CD4-positive, alpha-beta memory T cell (primary cell): ENCODE measurements at regions not wholly inside any gene's neighbourhood (a gene's known extent, or its start where the extent isn't known, plus 50 kb on each side); places are given as distances from the start of the nearest gene placed in this dataset.

Source experiments
- CTCF ChIA-PET: fragments of 350-600 bp; sonication (Branson Sonifier 250); formaldehyde crosslinking; loops from one replicate; lab custom pipeline; 2021; ENCODE audit warnings: inconsistent platforms; ENCODE audit not compliant: partially characterized antibody; lab: Charles Lee
- POLR2A ChIA-PET: fragments of 350-600 bp; sonication (Branson Sonifier 250); formaldehyde crosslinking; loops from one replicate; lab custom pipeline; 2021; ENCODE audit not compliant: partially characterized antibody; lab: Charles Lee
- DNase-seq, 5 donors: peaks; one replicate each; pipeline versions ENCODE4 v3.0.0 to v3.0.0-alpha.2; 2020 to 2022; ENCODE audit warnings: mixed read lengths in 1 of 5
- H3K27ac ChIP-seq: one replicate; pipeline ENCODE4 v1.7.0; 2013; ENCODE audit warnings: low read depth, low read length
- H3K27me3 ChIP-seq: 2 replicates; pipeline ENCODE4 v1.7.0; 2013; ENCODE audit warnings: mild to moderate bottlenecking, low read length, moderate library complexity; ENCODE audit not compliant: insufficient read depth
- H3K36me3 ChIP-seq: 2 replicates; pipeline ENCODE4 v1.7.0; 2013; ENCODE audit warnings: mild to moderate bottlenecking, low read length, moderate library complexity; ENCODE audit not compliant: insufficient read depth
- H3K4me1 ChIP-seq: 2 replicates; pipeline ENCODE4 v1.7.0; 2013; ENCODE audit warnings: mild to moderate bottlenecking, low read length, moderate library complexity; ENCODE audit not compliant: insufficient read depth
- H3K4me3 ChIP-seq, 2 donors: one replicate each; pipeline ENCODE4 v1.7.0; 2013; ENCODE audit warnings: low read length in 2 of 2, mild to moderate bottlenecking in 1 of 2
- H3K9me3 ChIP-seq, 2 donors: one replicate each; pipeline ENCODE4 v1.7.0; 2013; ENCODE audit warnings: low read length in 2 of 2, control low read depth in 1 of 2; ENCODE audit not compliant: control insufficient read depth in 1 of 2
- H3K27ac Mint-ChIP-seq, 7 donors: one replicate each; pipeline ENCODE4 v1.8.0; 2020 to 2021; ENCODE audit warnings: mixed read lengths in 7 of 7, mild to moderate bottlenecking in 6 of 7, inconsistent platforms in 3 of 7, moderate library complexity in 3 of 7
- H3K27me3 Mint-ChIP-seq, 2 donors: one replicate each; pipeline ENCODE4 v1.8.0; 2020 to 2021; ENCODE audit warnings: mixed read lengths in 2 of 2
- H3K36me3 Mint-ChIP-seq, 2 donors: one replicate each; pipeline ENCODE4 v1.8.0; 2020 to 2021; ENCODE audit warnings: mixed read lengths in 2 of 2, inconsistent platforms in 1 of 2, mild to moderate bottlenecking in 1 of 2
- H3K4me1 Mint-ChIP-seq, 4 donors: one replicate each; pipeline ENCODE4 v1.8.0; 2020 to 2021; ENCODE audit warnings: mixed read lengths in 4 of 4, mild to moderate bottlenecking in 1 of 4
- H3K4me3 Mint-ChIP-seq, 8 donors: one replicate each; pipeline ENCODE4 v1.8.0; 2020 to 2021; ENCODE audit warnings: mixed read lengths in 8 of 8, mild to moderate bottlenecking in 7 of 8, moderate library complexity in 6 of 8, inconsistent platforms in 3 of 8
- H3K9me3 Mint-ChIP-seq, 8 donors: one replicate each; pipeline ENCODE4 v1.8.0; 2020 to 2021; ENCODE audit warnings: mixed read lengths in 8 of 8, mild to moderate bottlenecking in 5 of 8, inconsistent platforms in 3 of 8, moderate library complexity in 1 of 8
- intact Hi-C: fragments of 100-400 bp; cut with micrococcal nuclease; formaldehyde crosslinking; loops from one replicate; pipeline ENCODE4 v1.15.1; 2023

DNA sequence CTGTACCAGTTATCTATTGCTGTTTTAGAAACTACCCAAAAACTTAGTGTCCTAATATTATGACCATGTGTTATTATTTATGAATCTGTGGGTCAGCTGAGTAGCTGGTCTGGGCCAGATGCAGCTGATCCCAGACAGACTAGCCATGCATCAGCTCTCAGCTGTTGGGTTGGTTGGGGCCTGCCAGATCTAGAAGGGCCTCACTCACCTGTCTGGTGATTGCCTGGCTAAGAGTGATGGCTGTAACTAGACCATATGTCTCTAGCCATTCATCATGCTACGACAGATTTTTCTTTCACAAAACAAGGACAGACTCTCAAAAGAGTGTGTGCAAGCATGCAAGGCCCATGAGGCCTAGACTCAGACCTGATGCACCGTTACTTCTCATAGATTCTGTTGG is 403.2 kb downstream of the SAMD5 start:
- no peak overlapping the region for H3K27ac Mint-ChIP-seq
- H3K9me3 Mint-ChIP-seq, result peaks cover 0 to 11% (median 0%) of the 10 kb centered on the region in 8 donors
- H3K27me3 Mint-ChIP-seq, result no peaks in the 10 kb centered on the region
- ChIA-PET POLR2A (no interaction called here), CTCF (no interaction called here)
- Histone ChIP-seq H3K4me1 (no peaks in the 10 kb centered on the region), H3K36me3 (no peaks in the 10 kb centered on the region), H3K9me3 (no peaks in the 10 kb centered on the region), H3K4me3 (no peak overlapping the region), H3K27ac (no peak overlapping the region), H3K27me3 (no peaks in the 10 kb centered on the region)
- intact Hi-C loops, result no loop called here
- H3K4me3 Mint-ChIP-seq, result no peak overlapping the region
- DNase-seq, result no peak
- no peaks in the 10 kb centered on the region for H3K4me1 Mint-ChIP-seq
- H3K36me3 Mint-ChIP-seq, result no peaks in the 10 kb centered on the region

GRCh38 chr6:147922799-147923198 is 414.3 kb downstream of the SAMD5 start:
- Mint-ChIP-seq H3K4me3 (no peak overlapping the region), H3K27ac (no peak overlapping the region), H3K9me3 (peaks cover under 1 to 38% (median 21%) of the 10 kb centered on the region in 8 donors), H3K27me3 (no peaks in the 10 kb centered on the region), H3K36me3 (peaks cover 0 to 4% of the 10 kb centered on the region in 2 donors), H3K4me1 (peaks cover 0 to 1% (median 0%) of the 10 kb centered on the region in 4 donors)
- Histone ChIP-seq H3K27me3 (no peaks in the 10 kb centered on the region), H3K27ac (no peak overlapping the region), H3K36me3 (no peaks in the 10 kb centered on the region), H3K9me3 (no peaks in the 10 kb centered on the region), H3K4me1 (no peaks in the 10 kb centered on the region), H3K4me3 (no peak overlapping the region)
- DNase-seq, result no peak
- ChIA-PET POLR2A (no interaction called here), CTCF (no interaction called here)
- intact Hi-C loops, result no loop called here

GRCh38 chr6:147924598-147924997 is 416.1 kb downstream of the SAMD5 start:
- Mint-ChIP-seq H3K4me3 (no peak overlapping the region), H3K9me3 (peaks cover 9 to 42% (median 21%) of the 10 kb centered on the region in 8 donors), H3K27me3 (no peaks in the 10 kb centered on the region), H3K27ac (no peak overlapping the region), H3K4me1 (peaks cover 0 to 1% (median 0%) of the 10 kb centered on the region in 4 donors), H3K36me3 (peaks cover 0 to 4% of the 10 kb centered on the region in 2 donors)
- ChIA-PET POLR2A (no interaction called here), CTCF (no interaction called here)
- Histone ChIP-seq H3K27ac (no peak overlapping the region), H3K4me1 (no peaks in the 10 kb centered on the region), H3K4me3 (no peak overlapping the region), H3K36me3 (no peaks in the 10 kb centered on the region), H3K9me3 (no peaks in the 10 kb centered on the region), H3K27me3 (no peaks in the 10 kb centered on the region)
- DNase-seq, result no peak
- intact Hi-C loops, result no loop called here

- no peak overlapping the region for H3K4me3 ChIP-seq
- no peak overlapping the region for H3K27ac ChIP-seq
- no peaks in the 10 kb centered on the region for H3K27me3 Mint-ChIP-seq
- POLR2A ChIA-PET, result no interaction called here
- H3K27me3 ChIP-seq, result no peaks in the 10 kb centered on the region
- H3K4me1 ChIP-seq, result no peaks in the 10 kb centered on the region
- peaks cover 9 to 45% (median 20%) of the 10 kb centered on the region in 8 donors for H3K9me3 Mint-ChIP-seq
- no peak overlapping the region for H3K4me3 Mint-ChIP-seq
- no peaks in the 10 kb centered on the region for H3K36me3 ChIP-seq
- intact Hi-C loops, result no loop called here
- peaks cover 0 to 4% of the 10 kb centered on the region in 2 donors for H3K36me3 Mint-ChIP-seq
- CTCF ChIA-PET, result no interaction called here
- no peaks in the 10 kb centered on the region for H3K9me3 ChIP-seq
- H3K4me1 Mint-ChIP-seq, result peaks cover 0 to 1% (median 0%) of the 10 kb centered on the region in 4 donors
- DNase-seq, result no peak
- no peak overlapping the region for H3K27ac Mint-ChIP-seq
These were observed 416.8 kb upstream of the SASH1 start for GRCh38 chr6:147925826-147926225.

DNA sequence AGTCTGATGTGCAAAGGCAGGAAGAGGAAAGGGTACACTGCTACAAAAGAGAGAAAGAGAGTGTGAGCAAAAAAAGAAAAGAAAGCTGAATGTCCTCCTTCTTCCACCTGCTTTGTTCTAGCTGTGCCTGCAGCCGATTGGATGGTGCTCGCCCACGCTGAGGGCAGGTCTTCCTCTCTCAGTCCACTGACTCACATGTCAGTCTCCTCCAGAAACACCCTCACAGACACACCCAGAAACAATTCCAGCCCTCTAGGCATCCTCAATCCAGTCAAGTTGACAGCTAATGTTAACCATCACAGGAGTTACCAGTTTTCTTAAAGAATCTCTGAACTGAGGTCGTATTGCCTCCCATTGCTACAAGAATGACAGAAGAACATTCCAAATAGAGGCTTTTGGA is 411.9 kb upstream of the SASH1 start:
- Histone ChIP-seq H3K27ac (no peak overlapping the region), H3K4me1 (no peaks in the 10 kb centered on the region), H3K9me3 (no peaks in the 10 kb centered on the region), H3K27me3 (no peaks in the 10 kb centered on the region), H3K36me3 (no peaks in the 10 kb centered on the region), H3K4me3 (no peak overlapping the region)
- no peak overlapping the region for H3K4me3 Mint-ChIP-seq
- no peak overlapping the region for H3K27ac Mint-ChIP-seq
- no peaks in the 10 kb centered on the region for H3K27me3 Mint-ChIP-seq
- intact Hi-C loops, result no loop called here
- ChIA-PET POLR2A (no interaction called here), CTCF (no interaction called here)
- peaks cover 0 to 1% (median 0%) of the 10 kb centered on the region in 4 donors for H3K4me1 Mint-ChIP-seq
- H3K9me3 Mint-ChIP-seq, result peaks cover 4 to 31% (median 16%) of the 10 kb centered on the region in 8 donors
- peaks cover 0 to 3% of the 10 kb centered on the region in 2 donors for H3K36me3 Mint-ChIP-seq
- DNase-seq, result no peak

- Mint-ChIP-seq H3K9me3 (peaks cover 0 to 11% (median 9%) of the 10 kb centered on the region in 8 donors), H3K27me3 (no peaks in the 10 kb centered on the region), H3K4me3 (no peak overlapping the region), H3K27ac (no peak overlapping the region), H3K36me3 (no peaks in the 10 kb centered on the region), H3K4me1 (no peaks in the 10 kb centered on the region)
- ChIA-PET POLR2A (no interaction called here), CTCF (no interaction called here)
- no peaks in the 10 kb centered on the region for H3K4me1 ChIP-seq
- H3K36me3 ChIP-seq, result no peaks in the 10 kb centered on the region
- DNase-seq, result no peak
- H3K9me3 ChIP-seq, result no peaks in the 10 kb centered on the region
- intact Hi-C loops, result no loop called here
- no peak overlapping the region for H3K4me3 ChIP-seq
- H3K27me3 ChIP-seq, result no peaks in the 10 kb centered on the region
- no peak overlapping the region for H3K27ac ChIP-seq
These were observed 409.4 kb upstream of the SASH1 start for GRCh38 chr6:147933224-147933623.

GRCh38 chr6:147935656-147936055 is 407.0 kb upstream of the SASH1 start:
- intact Hi-C loops, result no loop called here
- Histone ChIP-seq H3K4me1 (no peaks in the 10 kb centered on the region), H3K36me3 (no peaks in the 10 kb centered on the region), H3K27me3 (no peaks in the 10 kb centered on the region), H3K9me3 (no peaks in the 10 kb centered on the region), H3K27ac (no peak overlapping the region), H3K4me3 (no peak overlapping the region)
- no peak overlapping the region for H3K4me3 Mint-ChIP-seq
- no peaks in the 10 kb centered on the region for H3K4me1 Mint-ChIP-seq
- POLR2A ChIA-PET, result no interaction called here
- DNase-seq, result no peak
- H3K27ac Mint-ChIP-seq, result no peak overlapping the region
- CTCF ChIA-PET, result no interaction called here
- H3K27me3 Mint-ChIP-seq, result no peaks in the 10 kb centered on the region
- no peaks in the 10 kb centered on the region for H3K36me3 Mint-ChIP-seq
- H3K9me3 Mint-ChIP-seq, result peaks cover 0 to 8% (median 0%) of the 10 kb centered on the region in 8 donors
